SKM-1 treated with dmso at 0.1 percent for 144 hours (cell line): ENCODE measurements at regions not wholly inside any gene's neighbourhood (a gene's known extent, or its start where the extent isn't known, plus 50 kb on each side); places are given as distances from the start of the nearest gene placed in this dataset.
A peak's percentile ranks its signal among the peaks of the same experiment; 100 is the strongest.

Source experiments
- DNase-seq: peaks from one replicate; lab custom pipeline; 2025; ENCODE audit not compliant: unreplicated experiment; lab: John Stamatoyannopoulos, UW

DNA sequence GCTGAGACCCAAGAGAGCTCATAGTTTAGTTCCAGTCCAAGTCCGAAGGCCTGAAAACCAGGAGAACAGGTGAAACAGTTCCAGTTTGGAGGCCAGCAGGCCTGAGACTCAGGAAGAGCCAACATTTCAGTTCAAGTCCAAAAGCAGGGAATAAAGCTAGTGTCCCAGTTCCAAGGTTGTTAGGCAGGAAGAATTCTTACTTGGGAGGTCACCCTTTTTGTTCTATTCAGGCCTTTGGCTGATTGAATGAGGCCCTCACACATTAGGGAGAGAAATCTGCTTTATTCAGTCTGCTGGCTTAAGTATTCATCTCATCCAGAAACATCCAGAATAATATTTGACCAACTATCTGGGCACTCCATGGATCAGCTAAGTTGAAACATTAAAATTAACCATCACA, 294.6 kb downstream of the PCNX1 start:
- no peak for DNase-seq

GRCh38 chr14:71202881-71203280, 295.6 kb downstream of the PCNX1 start:
- DNase-seq: no peak

GRCh38 chr14:71203306-71203705, 296.0 kb downstream of the PCNX1 start:
- DNase-seq: no peak

- no peak for DNase-seq
Observed at GRCh38 chr14:71204231-71204630, 297.0 kb downstream of the PCNX1 start.

DNA sequence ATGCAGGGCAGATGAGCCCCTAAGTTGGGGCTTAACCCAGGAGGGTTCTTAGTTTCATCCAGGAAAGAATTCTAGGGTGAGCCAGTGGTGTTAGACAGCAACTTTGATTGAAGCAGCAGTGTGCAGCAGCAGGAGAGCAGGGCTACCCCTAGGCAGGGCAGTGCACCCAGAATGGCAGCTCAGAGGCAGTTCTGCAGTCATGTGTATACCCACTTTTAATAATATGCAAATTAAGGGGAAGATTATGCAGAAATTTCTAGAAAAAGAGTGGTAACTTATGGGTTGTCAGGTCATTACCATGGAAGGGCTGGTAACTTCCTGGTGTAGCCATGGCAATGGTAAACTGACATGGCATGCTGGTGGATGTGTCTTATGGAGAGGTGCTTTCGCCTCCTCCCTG, 297.5 kb downstream of the PCNX1 start:
- no peak for DNase-seq

GRCh38 chr14:71206123-71206522, 298.9 kb downstream of the PCNX1 start:
- DNase-seq: no peak

DNA sequence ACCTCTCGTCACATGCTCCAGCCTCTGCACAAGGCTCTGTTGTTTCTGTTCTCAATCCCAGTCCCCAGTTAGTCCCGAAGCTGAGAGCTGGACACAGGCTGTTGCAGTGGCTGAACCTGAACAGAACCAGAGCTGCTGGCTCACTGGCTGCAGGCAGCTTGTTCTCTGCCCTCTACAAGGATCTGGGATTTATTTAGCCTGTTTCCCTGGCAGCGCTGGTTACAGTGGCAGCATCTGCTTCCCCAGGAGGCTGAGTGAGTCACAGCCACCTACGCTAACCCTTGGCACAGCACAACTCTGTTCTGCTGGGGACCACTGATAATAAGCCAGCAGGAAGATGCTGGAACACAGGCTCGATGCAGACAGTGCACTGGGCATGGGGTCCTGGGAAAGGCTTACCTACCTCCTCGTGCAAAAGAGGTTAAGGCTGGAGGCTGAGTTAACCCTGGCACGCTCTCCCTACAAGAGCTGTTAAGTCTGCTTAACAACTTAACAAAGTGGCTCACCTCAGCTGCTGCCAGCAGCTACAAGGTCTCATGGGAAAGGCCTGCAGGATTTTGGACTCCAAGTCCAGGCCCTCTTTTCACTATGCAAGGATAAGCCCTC, 299.6 kb downstream of the PCNX1 start:
- DNase-seq: no peak

GRCh38 chr14:71208702-71209357, 301.6 kb downstream of the PCNX1 start:
- DNase-seq: no peak

DNA sequence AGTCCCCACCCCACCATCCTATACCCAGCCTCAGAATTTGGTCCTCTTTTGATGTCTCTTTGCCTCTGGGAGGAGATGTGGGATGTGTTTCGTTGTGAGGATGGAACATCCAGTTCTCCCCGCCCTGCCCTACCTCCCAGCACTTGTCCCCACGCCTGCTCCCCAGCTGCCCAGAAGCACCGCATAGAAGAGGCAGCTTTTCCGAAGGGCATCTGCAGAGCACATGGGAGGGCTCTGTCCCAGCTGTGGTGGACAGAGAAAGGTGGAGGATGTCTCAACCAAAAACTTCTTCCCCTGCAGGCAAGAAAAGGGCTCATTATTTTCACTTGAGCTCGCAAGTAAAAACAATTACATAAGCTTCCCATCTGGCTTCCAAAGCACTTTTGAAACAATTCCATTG, 302.6 kb downstream of the PCNX1 start:
- no peak for DNase-seq

DNA sequence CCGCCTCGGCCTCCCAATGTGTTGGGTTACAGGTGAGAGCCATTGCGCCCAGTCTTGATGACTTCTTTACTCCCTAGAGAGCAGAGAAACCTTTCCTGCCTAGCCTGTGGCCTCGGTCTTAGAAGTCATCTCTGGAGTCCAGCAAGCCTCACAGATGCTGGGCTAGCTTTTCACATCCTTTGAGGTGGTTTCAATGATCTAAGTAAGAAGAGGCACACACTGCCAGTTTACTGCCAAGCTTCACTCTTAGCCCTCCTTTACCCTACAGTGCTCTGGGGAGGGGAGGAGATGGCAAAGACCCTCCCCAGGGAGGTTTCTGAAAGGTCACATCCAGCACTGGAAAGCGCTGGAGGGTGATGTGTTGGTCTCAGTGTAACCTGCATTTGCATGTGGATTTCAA, 304.8 kb downstream of the PCNX1 start:
- DNase-seq: no peak

DNA sequence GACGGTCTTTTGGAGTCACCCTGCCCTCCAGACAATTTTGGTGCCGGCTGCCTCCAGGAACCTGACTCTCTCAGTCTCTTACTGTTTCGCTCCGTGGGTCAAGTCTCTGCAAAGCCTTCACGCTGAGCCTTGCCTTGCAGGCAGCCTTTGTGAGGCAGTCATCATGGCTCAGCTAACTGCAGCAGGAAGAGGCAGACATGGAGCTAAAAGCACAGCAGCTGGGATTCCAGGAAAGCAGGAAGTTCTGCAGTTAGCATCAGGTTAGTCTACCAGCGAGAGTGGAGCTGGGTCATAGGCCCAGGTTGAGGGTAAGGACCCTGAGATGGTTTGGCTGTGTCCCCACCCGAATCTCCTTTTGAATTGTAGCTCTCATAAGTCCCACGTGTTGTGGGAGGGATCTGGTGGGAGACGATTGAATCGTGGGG, 305.4 kb downstream of the PCNX1 start:
- no peak for DNase-seq

DNA sequence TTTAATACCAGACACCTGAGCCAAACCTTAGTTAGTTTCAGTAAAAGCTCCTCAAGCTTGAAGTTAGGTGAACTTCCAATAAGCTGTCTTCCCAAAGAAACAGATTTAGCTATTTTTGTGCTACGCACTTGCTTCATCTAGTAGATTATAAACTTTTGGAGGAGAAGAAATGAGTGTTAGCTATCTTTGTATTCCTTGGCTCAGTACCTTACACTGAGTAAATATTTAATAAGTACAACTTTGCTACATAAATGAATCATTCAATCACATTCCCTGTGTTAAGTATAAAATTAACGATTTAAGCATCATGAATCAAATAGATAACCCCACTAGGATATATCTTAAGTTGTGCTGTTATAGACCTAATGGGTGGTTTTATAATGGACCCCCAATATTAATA, 307.0 kb downstream of the PCNX1 start:
- DNase-seq: no peak

DNA sequence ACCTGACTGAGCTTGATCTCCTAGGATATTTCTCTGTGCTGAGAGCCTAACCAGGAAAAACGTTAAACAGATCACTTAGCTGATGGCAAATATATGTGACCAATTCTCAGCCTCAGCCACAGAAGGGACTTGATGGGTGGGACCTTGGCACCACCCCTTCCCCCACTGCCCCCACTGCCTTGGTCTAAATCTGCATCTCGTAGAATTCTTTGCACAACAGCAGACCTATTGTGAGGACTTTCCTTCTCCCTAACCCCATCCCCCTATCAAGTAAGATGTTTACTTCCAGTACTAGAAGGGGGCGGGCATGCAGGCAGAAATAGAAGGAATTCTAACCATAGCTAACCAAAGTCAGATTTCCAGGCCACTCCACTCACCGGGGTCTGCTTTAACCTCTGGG, 313.2 kb downstream of the PCNX1 start:
- no peak for DNase-seq

GRCh38 chr14:71221119-71221518, 313.9 kb downstream of the PCNX1 start:
- DNase-seq: no peak

DNA sequence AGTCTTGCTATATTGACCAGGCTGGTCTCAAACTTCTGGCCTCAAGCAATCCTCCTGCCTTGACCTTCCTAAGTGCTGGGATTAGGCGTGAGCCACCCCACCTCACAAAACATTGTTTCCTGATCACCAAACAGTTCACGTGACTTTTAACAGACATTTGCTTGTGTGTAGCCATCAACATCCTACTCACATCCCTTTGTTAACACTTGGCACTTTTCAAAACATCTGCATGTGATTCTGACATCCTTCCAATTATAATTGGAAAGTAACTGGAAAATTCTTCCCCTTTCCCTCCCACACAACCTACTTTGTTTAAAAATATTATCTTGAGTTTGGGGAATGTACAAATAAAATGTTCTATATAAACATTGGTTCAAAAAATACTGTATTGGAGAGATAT, 317.9 kb downstream of the PCNX1 start:
- no peak for DNase-seq

DNA sequence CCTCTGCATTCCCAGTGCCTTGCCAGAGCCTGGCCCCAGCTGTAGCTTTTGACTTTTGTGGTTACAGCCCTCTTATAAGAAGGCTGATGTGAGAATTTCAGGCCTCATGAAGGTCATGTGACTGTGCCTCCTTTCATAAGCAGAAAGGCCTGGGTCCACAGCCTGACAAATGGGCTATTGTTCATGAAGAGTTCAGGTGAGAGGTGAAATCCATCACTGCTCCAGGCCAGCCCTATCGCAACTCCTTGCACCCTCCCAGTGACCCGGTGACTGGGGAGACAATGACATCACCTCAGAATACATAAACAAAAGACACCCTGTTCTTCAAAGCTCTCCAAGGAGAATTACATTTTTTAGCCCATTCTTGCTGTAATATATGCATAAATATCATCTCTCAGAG, 321.5 kb downstream of the PCNX1 start:
- DNase-seq: no peak

GRCh38 chr14:71229875-71230274, 322.6 kb downstream of the PCNX1 start:
- no peak for DNase-seq

GRCh38 chr14:71230897-71231296, 323.6 kb downstream of the PCNX1 start:
- DNase-seq: no peak

GRCh38 chr14:71231521-71232393, 324.5 kb downstream of the PCNX1 start:
- no peak for DNase-seq

GRCh38 chr14:71232506-71232905, 325.2 kb downstream of the PCNX1 start:
- DNase-seq: no peak

DNA sequence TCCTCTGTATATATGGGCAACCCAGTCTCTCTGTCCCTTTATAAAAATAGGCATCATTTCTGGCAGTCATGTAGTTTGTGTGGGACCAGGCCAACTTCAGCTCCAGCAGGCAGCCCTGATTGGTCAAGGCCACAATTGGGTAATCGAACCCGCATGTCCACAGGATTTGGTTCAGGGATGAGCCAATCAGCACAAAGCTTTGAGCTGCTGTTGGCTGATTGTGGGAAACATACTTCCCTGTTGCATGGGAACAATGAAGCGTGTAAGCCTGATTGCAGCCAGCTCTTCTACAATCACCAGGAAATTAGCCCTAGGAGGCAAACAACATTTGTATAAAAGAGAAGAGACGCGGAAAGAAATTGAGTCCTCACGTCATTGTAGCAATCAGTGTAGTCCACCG, 328.6 kb downstream of the PCNX1 start:
- DNase-seq: peak; percentile 21

GRCh38 chr14:71236487-71236886, 329.2 kb downstream of the PCNX1 start:
- no peak for DNase-seq
